HG03025 (cell line): ENCODE measurements at regions not wholly inside any gene's neighbourhood (a gene's known extent, or its start where the extent isn't known, plus 50 kb on each side); places are given as distances from the start of the nearest gene placed in this dataset.
A peak's percentile ranks its signal among the peaks of the same experiment; 100 is the strongest.

Source experiments
- ATAC-seq: cut with Tn5 transposase; IDR thresholded peaks from one replicate; pipeline ENCODE4 v1.9.1; 2021; ENCODE audit warnings: mild to moderate bottlenecking, moderate library complexity; ENCODE audit not compliant: unreplicated experiment, low FRiP score

DNA sequence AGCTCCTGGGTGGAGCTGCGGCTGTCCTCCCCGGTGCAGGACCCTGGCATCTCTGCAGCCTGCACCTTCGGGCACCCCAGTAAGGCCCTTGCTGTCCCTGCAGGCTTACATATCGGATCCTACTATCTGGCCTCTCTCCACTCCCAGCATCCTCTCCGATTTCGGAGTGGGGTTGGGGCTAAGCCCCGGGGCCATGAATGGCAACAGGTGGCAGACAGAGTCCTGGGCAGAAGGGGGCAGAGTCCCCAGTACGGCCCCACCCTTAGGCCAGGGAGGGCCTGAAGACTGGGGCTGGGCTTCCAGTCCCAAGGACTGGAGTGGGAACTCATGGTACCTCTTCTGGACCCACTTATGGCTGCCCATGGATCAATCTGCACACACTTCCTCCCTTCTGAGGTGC, 180.4 kb upstream of the MC4R start:
- no peak for ATAC-seq

DNA sequence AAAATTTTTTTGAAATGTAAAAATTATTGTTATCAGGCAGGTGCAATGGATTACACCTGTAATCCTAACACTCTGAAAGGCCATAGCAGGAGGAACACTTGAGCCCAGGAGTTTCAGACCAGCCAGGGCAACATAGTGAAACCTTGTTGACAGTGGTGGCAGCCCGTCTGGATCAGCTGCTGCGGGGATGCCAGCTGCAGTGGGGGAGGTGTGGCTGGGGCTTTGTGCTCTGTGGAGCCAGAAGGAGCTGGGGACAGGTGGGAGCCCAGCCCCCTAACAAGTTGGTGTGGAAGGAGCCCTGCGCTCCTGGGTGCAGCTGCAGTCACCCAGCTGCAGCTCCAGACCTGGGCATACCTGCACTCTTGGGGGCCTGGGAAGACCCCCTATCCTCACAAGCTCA, 182.4 kb upstream of the MC4R start:
- ATAC-seq: no peak

DNA sequence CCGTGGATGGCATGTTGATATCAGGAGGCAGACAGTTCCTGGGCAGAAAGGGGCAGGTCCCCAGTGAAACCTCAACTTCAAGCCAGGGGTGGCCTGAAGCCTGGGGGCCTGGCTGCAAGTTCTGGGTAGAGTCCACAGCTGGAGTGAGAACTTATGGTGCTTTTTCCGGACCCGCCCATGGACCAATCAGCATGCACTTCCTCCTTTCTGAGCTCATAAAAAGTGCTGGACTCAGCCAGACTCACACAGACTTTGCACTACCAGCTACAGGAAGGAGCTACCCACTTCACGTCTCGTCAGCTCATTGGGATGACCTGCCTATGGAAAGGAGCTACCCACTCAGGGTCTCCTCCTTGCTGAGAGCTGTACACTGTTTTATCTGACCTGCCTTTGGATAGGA, 183.1 kb upstream of the MC4R start:
- ATAC-seq: no peak

DNA sequence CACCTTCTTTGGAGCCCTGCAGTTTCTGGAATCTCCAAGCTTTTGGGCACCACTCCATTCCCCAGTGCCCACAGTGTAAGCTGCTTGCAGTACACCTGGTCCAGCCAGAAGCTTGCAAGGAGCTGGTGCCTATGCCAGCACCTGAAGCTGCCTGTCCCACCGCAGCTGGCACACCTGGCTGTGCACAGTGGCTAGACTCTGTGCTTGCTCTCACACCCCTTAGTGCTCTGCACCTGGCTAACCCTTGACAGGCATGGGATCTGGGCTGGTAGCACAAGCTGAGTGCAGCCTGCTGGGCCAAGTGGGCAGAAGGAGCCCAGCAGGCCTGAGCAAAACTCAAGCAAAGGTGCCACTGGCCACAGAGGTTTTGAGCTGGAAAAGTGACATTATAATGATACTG, 183.8 kb upstream of the MC4R start:
- no peak for ATAC-seq

DNA sequence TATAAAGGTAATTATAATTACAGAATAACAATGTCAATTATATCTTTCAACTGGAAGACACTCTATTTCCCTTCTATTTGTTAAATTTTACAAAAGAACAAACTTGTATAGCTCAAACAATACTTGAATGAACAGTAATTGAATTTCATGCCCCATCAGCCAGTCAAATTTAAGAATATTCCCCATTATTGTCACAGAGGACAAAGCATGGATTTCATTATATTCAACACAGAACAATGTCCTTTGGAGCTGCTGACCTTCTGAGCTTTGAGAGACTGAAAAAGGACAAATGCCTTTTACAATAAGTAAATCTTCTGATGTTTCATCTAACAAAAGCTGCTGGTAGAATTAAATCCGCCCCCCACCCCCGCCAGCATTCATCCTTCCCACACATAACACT, 187.5 kb upstream of the MC4R start:
- ATAC-seq: no peak

DNA sequence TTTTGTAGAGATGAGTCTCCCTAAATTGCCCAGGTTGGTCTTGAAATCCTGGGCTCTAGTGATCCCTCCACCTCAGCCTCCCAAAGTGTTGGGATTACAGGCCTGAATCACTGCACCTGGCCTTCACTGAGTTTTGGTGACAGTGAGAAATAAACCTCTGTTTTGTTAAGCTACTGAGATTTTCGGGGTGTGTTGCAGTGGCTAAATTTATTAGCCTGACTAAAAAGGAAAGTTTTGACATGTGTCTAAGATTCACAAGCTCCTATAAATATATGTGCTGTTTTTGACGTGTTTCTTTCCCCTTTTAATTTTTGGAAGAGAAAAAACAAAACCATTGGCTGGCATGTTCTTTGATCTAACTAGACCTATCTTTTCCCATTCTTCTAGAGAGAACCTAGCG, 190.5 kb upstream of the MC4R start:
- no peak for ATAC-seq

DNA sequence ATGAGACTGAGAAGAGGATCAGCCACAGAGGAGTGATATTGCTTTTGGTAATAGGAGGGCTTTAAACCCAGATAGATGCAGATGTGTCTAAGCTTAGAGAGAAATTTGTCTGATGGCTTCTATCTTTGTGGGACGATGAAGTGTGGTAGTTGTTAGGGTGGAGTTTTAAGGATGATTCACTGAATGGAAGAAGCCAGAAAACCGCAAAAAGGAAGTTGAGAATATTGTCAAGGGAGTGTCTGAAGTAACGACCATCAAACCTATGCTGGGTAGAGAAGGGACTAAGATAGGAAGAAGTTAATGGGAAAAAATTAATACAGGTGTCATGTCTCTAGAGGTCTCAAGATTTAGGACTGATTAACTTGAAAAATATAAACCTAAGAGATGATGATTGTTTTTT, 195.6 kb upstream of the MC4R start:
- no peak for ATAC-seq

DNA sequence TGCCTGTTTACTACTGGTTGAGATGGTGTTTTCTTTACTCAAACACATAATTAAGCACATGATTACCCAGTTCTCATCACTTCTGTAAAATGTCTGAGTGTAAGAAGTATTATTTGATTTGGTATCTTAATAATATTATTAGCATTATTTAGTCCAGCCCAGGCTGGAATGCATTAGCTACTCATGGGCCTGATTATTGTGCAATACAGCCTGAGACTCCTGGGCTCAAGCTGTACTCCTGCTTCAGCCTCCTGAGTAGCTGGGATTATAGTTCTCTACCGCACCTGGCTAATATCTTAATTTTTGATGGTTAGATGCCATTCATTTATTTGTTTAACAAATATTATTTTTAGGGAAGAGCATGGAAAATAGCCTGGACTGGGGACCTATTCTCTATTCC, 197.6 kb upstream of the MC4R start:
- no peak for ATAC-seq

DNA sequence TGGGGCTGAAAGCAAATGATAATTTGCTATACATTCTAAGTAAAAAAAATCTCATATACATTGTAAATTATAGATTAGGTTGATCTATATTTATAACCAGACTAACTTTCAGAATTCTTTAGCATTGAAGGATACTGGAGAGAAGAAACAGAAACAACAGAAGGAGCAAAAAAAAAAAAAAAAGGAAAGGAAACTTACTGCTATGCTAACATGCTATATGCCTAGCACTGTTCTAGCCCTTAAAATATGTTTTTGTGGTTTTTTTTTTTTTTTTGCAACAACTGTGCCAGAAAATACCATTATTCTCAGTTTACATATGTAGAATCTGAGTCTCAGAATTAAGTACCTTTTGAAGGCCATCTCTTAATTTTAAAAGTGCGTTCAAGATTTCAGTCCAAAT, 204.9 kb upstream of the MC4R start:
- ATAC-seq: no peak

DNA sequence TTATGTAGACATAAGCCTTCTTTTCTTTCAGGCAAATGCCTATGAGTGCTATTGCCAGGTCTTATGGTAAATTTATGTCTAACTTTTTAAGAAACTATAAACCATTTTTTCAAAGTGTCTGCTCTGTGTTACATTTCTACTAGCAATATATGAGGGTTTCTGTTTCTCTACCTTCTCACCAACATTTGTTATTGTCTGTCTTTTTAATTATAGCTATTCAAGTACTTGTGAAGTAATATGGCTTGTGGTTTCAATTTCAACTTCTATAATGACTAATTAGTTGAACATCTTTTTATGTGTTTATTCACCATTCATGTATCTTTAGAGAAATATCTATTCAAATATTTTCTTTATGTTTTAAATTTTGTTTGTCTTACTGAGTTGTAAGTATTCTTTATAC, 213.1 kb upstream of the MC4R start:
- ATAC-seq: no peak

DNA sequence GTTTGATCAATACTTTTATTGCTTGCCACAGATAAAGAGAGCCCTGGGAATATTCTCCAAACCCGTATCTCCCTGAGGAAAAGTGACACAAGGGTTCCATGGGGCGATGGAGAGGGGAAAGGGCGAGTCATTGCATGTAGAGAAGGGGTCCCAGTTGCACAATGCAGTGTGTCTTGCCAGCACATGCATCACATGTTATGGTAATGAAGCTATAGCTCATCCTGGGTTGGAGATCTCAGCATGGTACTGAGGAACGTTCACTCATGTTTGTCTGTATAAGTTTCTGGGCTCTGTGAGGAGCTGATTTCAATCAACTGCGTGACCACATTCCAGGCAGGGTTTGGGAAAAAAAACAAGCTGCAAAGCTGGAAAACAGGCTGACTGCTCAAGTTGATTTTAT, 220.7 kb upstream of the MC4R start:
- no peak for ATAC-seq

DNA sequence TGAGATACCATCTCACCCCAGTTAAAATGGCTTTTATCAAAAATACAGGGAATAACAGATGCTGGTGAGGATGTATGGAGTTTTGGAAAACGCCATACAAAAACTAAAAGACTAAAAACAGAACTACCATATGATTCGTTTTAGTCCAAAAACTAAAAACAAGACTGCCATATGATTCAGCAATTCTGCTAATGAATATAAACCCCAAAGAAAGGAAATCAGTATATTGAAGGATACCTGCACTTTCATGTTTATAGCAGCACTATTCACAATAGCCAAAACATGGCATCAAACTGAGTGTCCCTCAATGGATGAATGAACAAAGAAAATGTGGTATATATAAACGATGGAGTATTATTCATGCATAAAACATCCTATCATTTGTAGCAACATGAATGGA, 224.4 kb upstream of the MC4R start:
- no peak for ATAC-seq

DNA sequence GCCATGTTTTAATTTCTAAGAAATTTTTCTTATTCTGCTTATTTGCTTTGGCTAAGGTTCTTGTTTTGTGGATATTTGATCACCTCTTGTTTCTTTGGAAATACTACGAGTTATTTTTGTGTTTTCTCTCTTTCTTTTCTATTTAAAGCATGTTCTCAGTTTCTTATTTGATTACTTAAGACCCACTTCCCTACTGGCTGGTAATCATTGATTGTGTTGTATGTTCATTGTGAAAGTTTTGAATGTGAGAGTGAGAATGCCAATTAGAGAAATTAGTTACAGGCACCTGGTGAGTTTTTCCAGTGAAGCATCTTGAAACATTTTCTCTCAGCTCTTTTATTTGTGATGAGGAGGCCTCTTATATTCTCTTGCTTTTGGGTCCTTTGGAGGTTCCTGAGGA, 226.7 kb upstream of the MC4R start:
- ATAC-seq: peak; percentile 70

DNA sequence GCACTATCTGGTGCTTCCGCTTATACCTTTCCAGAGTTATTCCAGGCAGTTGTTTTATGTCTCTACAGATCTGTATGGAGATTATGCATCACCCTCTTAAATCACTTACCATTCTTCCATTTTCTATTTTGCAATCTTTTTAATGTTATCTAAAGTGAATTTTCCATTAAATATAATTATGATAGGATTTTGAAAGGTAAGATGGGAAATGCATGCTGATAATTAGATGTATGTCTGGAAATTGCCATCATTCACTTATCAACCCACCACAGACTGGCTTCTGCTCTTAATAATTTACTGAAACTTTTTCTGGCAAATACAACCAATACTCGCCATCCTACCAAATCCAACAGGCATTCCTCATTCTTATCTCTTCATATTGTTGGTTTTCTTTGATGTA, 227.4 kb upstream of the MC4R start:
- ATAC-seq: no peak

DNA sequence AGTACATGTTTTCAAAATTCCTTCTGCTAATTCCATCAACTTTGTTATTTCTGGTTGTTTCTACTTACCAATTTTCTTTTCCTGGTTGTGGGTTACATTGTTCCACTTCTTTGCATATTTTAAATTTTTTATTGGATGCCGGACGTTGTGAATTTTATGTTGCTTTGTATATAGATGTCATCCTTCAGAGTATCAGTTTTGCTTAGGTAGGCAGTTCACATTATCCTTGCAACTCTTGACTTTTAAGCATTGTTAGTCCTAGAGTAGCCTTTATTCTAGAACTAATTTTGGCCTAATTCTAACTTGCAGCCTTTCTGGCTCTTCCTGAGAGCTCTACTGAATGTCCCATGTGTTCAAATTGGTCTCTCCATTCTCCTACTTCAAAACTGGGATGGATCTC, 228.7 kb upstream of the MC4R start:
- no peak for ATAC-seq

DNA sequence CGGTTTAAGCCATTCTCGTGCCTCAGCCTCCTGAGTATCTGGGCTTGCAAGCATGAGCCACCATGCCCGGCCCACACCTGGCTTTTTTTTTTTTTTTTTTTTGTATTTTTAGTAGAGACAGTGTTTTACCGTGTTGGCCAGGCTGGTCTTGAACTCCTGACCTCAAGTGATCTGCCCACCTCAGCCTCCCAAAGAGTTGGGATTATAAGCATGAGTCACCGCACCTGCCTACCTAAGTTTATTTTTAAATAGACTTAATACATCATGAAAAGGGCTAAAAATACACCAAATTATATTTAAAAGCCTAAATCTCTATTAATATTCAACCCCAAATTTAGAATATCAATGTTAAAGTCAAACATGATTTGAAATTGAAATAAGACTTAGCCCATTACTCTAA, 250.8 kb upstream of the MC4R start:
- ATAC-seq: no peak

DNA sequence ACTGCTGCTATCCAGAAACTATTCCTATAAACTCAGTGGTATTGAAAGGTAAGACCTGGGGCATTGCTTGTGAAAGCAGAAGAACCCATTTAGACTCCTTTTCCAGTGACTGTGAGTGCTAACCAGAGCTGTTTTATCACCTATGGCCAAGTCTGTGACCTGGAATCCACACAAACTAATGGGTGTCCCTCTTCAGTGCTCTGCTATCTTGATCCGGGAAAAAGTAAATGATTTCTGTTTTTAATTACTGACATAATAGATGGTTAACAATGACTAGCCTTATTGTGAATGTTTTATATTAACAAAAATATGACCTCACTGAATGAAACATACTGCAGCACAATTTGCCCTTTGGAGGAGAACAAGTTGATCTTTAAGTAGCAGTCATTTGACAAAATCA, 251.6 kb upstream of the MC4R start:
- ATAC-seq: no peak

DNA sequence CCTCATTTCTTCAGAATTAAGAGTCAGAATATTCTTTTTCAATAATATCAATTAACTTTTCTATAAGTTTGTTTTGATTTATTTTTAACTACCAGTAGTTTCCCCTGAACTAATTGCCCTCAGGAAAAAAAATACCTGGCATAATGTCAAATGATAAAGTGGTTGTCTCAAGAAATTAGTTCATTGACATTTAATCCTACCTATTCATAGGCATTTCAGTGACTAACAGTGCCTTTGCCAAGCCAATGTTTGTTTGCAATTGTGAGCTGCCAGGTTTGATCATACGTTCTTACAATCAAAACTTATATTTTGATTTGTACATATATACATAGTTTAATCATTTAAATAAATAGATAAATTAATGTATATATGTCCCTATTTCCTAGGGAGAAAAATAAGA, 267.3 kb upstream of the MC4R start:
- ATAC-seq: no peak

DNA sequence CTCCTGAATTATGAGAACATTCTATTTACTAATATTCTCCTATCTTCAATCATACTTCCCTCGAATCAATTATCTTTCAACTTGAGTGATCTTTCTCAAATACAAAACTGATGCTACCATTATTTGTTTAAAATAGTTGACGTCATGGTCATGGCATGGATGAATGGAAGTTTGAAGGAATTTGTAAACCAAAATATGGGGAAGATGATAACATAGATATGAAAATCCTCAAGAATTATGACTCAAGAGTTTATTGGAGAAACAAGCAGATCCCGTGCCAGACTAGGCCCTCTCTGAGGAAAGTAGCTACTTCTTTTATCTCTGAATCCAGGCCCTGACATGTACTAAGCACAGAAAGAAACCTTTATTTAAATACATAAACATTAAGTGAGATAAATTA, 270.4 kb upstream of the MC4R start:
- no peak for ATAC-seq

DNA sequence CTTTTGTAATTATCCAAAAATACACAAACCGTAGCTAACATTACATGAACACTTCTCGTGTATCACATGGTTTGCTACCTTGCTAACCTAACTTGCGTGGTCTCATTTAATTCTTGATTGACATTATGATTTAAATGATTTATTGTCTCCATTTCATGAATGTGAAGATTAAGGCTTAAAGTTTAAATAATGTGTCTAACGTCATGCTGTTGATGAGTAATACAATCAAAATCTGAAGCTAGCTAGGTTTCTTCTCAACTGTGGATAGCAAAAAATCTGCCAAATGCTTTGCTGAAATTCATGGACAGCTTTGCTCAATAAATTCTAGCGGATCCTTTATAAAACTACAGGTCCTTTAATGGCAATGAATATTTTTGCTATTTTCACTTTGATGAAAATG, 274.1 kb upstream of the MC4R start:
- no peak for ATAC-seq

DNA sequence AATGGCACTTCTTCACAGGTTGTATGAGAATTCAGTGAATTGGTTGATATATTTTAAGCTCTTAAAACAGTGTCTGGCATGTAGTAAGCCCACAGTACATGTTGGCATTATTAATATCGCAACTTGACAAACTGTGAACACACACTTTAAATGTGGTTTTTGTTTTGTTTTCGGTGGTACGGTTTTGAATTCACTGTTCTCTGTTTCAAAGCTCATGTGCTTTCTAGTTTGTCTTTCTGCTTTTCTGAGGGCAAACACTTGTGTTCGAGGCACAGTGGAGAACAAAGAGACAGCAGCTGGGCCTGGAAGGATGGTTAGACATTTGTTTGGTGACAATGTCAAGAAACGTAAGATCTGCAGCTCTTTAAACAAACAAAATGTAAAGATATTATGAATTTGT, 276.5 kb upstream of the MC4R start:
- peak; percentile 86 for ATAC-seq

DNA sequence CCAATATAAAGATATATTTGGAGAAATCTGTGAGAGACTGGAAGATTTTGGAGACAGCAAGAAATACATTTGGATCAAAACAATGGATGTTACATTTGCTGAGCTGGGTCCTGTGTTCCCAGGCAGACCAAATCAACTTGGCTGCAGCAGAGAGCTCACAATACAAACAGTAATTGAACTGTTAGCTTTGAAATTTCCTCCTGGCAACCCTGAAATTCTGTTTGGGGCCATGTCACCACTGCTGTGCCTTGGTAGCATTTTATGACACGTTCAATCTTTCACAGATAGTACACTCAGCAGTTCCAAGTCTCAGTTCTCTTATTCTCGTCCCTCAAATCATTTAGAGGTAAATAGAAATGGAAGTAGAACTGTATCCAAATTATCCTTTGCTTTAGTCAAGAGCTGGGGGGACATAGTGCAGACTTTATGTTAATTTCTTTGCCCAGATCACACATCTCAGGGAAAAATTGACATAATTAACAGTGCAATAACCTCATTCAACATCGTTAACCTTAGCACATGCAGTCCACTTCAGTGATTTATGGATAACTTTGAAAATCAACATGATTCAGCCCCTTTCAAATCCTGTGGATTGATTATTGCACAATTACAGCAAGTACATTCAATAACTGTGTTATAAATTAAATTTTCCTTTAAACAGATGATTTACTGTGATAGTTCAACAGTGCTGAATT, 277.4 kb upstream of the MC4R start:
- ATAC-seq: no peak

DNA sequence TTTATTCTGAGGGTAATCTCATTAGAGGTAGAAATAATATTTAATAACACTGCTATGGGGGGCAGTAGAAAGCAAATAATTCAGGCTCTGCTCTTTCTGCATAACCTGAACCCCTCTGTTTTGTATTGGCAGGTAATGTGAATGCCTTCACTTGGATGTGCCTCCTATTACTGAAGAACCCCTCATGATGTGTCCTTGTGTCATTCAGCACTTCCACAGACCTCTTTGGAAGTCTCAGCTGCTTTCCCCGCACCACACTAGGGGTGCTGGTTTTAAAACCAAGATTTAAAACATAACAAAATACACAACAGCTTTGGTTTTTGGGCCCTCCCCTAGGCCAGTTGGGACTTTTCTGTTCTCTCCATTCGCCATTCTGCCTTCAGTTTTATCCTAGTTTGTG, 281.7 kb upstream of the MC4R start:
- ATAC-seq: no peak
